ENCODE measurements at regions not wholly inside any gene's neighbourhood (a gene's known extent, or its start where the extent isn't known, plus 50 kb on each side); places are given as distances from the start of the nearest gene placed in this dataset.

GRCh38 chr2:40512256-40512655, 60.4 kb upstream of the SLC8A1 start:
- BruUV-seq (replicated peaks): no TSS peak
- POLR2A ChIA-PET: no interaction called here
- Histone ChIP-seq H3K36me3 (ENCODE audit: control insufficient read depth, insufficient read depth, low read length) (no peaks in the 10 kb centered on the region), H3K9me3 (no peaks in the 10 kb centered on the region), H3K4me1 (no peaks in the 10 kb centered on the region), H3K27me3 (replicated peaks; ENCODE audit: control insufficient read depth, insufficient read depth, low read length) (no peaks in the 10 kb centered on the region), H3K4me3 (ENCODE audit: low read depth, low read length) (no peak overlapping the region)
- intact Hi-C loops (cut with micrococcal nuclease; ENCODE audit: unreplicated experiment): no loop called here
- CTCF ChIA-PET: no interaction called here
- H3K4me3 Mint-ChIP-seq (ENCODE audit: unreplicated experiment): no peak overlapping the region
- TF ChIP-seq CTCF (IDR thresholded peaks at IDR 0.05; ENCODE audit: insufficient read depth in 1 of 2, low read depth in 1 of 2, low read length in 1 of 2, severe bottlenecking in 1 of 2, unreplicated experiment in 1 of 2): no peak
- H3K36me3 Mint-ChIP-seq (ENCODE audit: insufficient read depth, unreplicated experiment): no peaks in the 10 kb centered on the region
- H3K27ac Mint-ChIP-seq (ENCODE audit: unreplicated experiment): no peak overlapping the region
- no peaks in the 10 kb centered on the region for H3K9me3 Mint-ChIP-seq (ENCODE audit: unreplicated experiment)
- H3K4me1 Mint-ChIP-seq (ENCODE audit: low read depth, unreplicated experiment): no peaks in the 10 kb centered on the region
- peaks cover 9% of the 10 kb centered on the region for H3K27me3 Mint-ChIP-seq (ENCODE audit: insufficient read depth, unreplicated experiment)
- no peak for DNase-seq

- Histone ChIP-seq H3K4me1 (no peaks in the 10 kb centered on the region), H3K4me3 (ENCODE audit: low read depth, low read length) (no peak overlapping the region), H3K27me3 (replicated peaks; ENCODE audit: control insufficient read depth, insufficient read depth, low read length) (no peaks in the 10 kb centered on the region), H3K9me3 (no peaks in the 10 kb centered on the region), H3K36me3 (ENCODE audit: control insufficient read depth, insufficient read depth, low read length) (no peaks in the 10 kb centered on the region)
- DNase-seq: no peak
- H3K4me3 Mint-ChIP-seq (ENCODE audit: unreplicated experiment): no peak overlapping the region
- intact Hi-C loops (cut with micrococcal nuclease; ENCODE audit: unreplicated experiment): no loop called here
- no TSS peak for BruUV-seq (replicated peaks)
- H3K36me3 Mint-ChIP-seq (ENCODE audit: insufficient read depth, unreplicated experiment): no peaks in the 10 kb centered on the region
- CTCF ChIA-PET: no interaction called here
- no peak for TF ChIP-seq CTCF (IDR thresholded peaks at IDR 0.05; ENCODE audit: insufficient read depth in 1 of 2, low read depth in 1 of 2, low read length in 1 of 2, severe bottlenecking in 1 of 2, unreplicated experiment in 1 of 2)
- no peak overlapping the region for H3K27ac Mint-ChIP-seq (ENCODE audit: unreplicated experiment)
- H3K9me3 Mint-ChIP-seq (ENCODE audit: unreplicated experiment): no peaks in the 10 kb centered on the region
- peaks cover 9% of the 10 kb centered on the region for H3K27me3 Mint-ChIP-seq (ENCODE audit: insufficient read depth, unreplicated experiment)
- POLR2A ChIA-PET: no interaction called here
- H3K4me1 Mint-ChIP-seq (ENCODE audit: low read depth, unreplicated experiment): no peaks in the 10 kb centered on the region
Observed at GRCh38 chr2:40513201-40513600, 61.3 kb upstream of the SLC8A1 start.

- DNase-seq: no peak
- Mint-ChIP-seq H3K36me3 (ENCODE audit: insufficient read depth, unreplicated experiment) (no peaks in the 10 kb centered on the region), H3K27ac (ENCODE audit: unreplicated experiment) (no peak overlapping the region), H3K27me3 (ENCODE audit: insufficient read depth, unreplicated experiment) (peaks cover 6% of the 10 kb centered on the region), H3K9me3 (ENCODE audit: unreplicated experiment) (no peaks in the 10 kb centered on the region), H3K4me1 (ENCODE audit: low read depth, unreplicated experiment) (no peaks in the 10 kb centered on the region), H3K4me3 (ENCODE audit: unreplicated experiment) (no peak overlapping the region)
- no TSS peak for BruUV-seq (replicated peaks)
- ChIA-PET CTCF (no interaction called here), POLR2A (no interaction called here)
- TF ChIP-seq CTCF (IDR thresholded peaks at IDR 0.05; ENCODE audit: insufficient read depth in 1 of 2, low read depth in 1 of 2, low read length in 1 of 2, severe bottlenecking in 1 of 2, unreplicated experiment in 1 of 2): no peak
- Histone ChIP-seq H3K36me3 (ENCODE audit: control insufficient read depth, insufficient read depth, low read length) (no peaks in the 10 kb centered on the region), H3K27me3 (replicated peaks; ENCODE audit: control insufficient read depth, insufficient read depth, low read length) (no peaks in the 10 kb centered on the region), H3K4me3 (ENCODE audit: low read depth, low read length) (no peak overlapping the region), H3K9me3 (no peaks in the 10 kb centered on the region), H3K4me1 (no peaks in the 10 kb centered on the region)
- intact Hi-C loops (cut with micrococcal nuclease; ENCODE audit: unreplicated experiment): no loop called here
Observed at GRCh38 chr2:40516604-40517003, 64.7 kb upstream of the SLC8A1 start.
